CD4-positive, alpha-beta T cell (primary cell): ENCODE measurements at regions not wholly inside any gene's neighbourhood (a gene's known extent, or its start where the extent isn't known, plus 50 kb on each side); places are given as distances from the start of the nearest gene placed in this dataset.

Experiments used
- ATAC-seq: fragments of 200-7000 bp; cut with Tn5 transposase; one replicate; pipeline ENCODE4 v1.10.0; 2022; ENCODE audit warnings: mild to moderate bottlenecking; ENCODE audit not compliant: poor library complexity
- CTCF ChIA-PET: fragments of 350-600 bp; sonication (Branson Sonifier 250); formaldehyde crosslinking; loops from one replicate; lab custom pipeline; 2021; ENCODE audit warnings: antibody characterized with exemption, inconsistent platforms; lab: Charles Lee
- POLR2A ChIA-PET: fragments of 350-600 bp; sonication (Branson Sonifier 250); formaldehyde crosslinking; loops from one replicate; lab custom pipeline; 2021; ENCODE audit warnings: antibody characterized with exemption, inconsistent platforms; lab: Charles Lee
- DNase-seq, 14 experiments: peaks; one replicate each; pipeline ENCODE4 v3.0.0-alpha.2; 2013 to 2020; ENCODE audit warnings: mixed read lengths in 2 of 14
- H3K27ac ChIP-seq, 2 donors: one replicate each; pipeline versions ENCODE4 v1.5.1 to v1.7.0; 2013; ENCODE audit warnings: low read length in 2 of 2, low read depth in 1 of 2, mild to moderate bottlenecking in 1 of 2
- H3K27me3 ChIP-seq, 2 experiments: 1 replicate in 1 of 2; 2 replicates in 1 of 2; pipeline versions ENCODE4 v1.6.1 to v1.7.0; 2013; ENCODE audit warnings: low read length in 2 of 2, control low read depth in 1 of 2, mild to moderate bottlenecking in 1 of 2, moderate library complexity in 1 of 2; ENCODE audit not compliant: insufficient read depth in 2 of 2, control insufficient read depth in 1 of 2
- H3K36me3 ChIP-seq: one replicate; pipeline ENCODE4 v1.6.1; 2013; ENCODE audit warnings: low read length, control low read depth; ENCODE audit not compliant: insufficient read depth
- H3K4me1 ChIP-seq: one replicate; pipeline ENCODE4 v1.6.1; 2013; ENCODE audit warnings: low read length, control low read depth; ENCODE audit not compliant: insufficient read depth
- H3K4me3 ChIP-seq: one replicate; pipeline ENCODE4 v1.5.1; 2013; ENCODE audit warnings: mild to moderate bottlenecking, low read length, moderate library complexity
- H3K9me3 ChIP-seq, 2 experiments: 1 replicate in 1 of 2; 2 replicates in 1 of 2; pipeline versions ENCODE4 v1.6.1 to v1.7.0; 2013; ENCODE audit warnings: low read length in 2 of 2, mild to moderate bottlenecking in 2 of 2, control low read depth in 1 of 2, moderate library complexity in 1 of 2; ENCODE audit not compliant: control insufficient read depth in 1 of 2, insufficient read depth in 1 of 2
- H3K27ac Mint-ChIP-seq: one replicate; pipeline ENCODE4 v1.8.0; 2020; ENCODE audit warnings: mixed read lengths
- H3K27me3 Mint-ChIP-seq: one replicate; pipeline ENCODE4 v1.8.0; 2021; ENCODE audit warnings: mixed read lengths
- H3K36me3 Mint-ChIP-seq: one replicate; pipeline ENCODE4 v1.8.0; 2021; ENCODE audit warnings: low read depth, mixed read lengths
- H3K4me1 Mint-ChIP-seq: one replicate; pipeline ENCODE4 v1.8.0; 2021; ENCODE audit warnings: low read depth, mixed read lengths
- H3K4me3 Mint-ChIP-seq: one replicate; pipeline ENCODE4 v1.8.0; 2020; ENCODE audit warnings: mild to moderate bottlenecking, mixed read lengths
- H3K9me3 Mint-ChIP-seq: one replicate; pipeline ENCODE4 v1.8.0; 2020; ENCODE audit warnings: mixed read lengths
- intact Hi-C, 2 experiments: fragments of 100-400 bp; cut with DNase I in 1 of 2; cut with micrococcal nuclease in 1 of 2; formaldehyde crosslinking; loops; one replicate each; pipeline versions ENCODE4 v1.15.1 to v1.9.0; 2023 to 2025; cut with DNase I, micrococcal nuclease
- TF ChIP-seq, protein P1 (sequence below): fragments of 200-600 bp; IDR thresholded peaks from one replicate; pipeline ENCODE4 v1.8.0; 2022; ENCODE audit warnings: antibody characterized with exemption, mild to moderate bottlenecking

DNA sequence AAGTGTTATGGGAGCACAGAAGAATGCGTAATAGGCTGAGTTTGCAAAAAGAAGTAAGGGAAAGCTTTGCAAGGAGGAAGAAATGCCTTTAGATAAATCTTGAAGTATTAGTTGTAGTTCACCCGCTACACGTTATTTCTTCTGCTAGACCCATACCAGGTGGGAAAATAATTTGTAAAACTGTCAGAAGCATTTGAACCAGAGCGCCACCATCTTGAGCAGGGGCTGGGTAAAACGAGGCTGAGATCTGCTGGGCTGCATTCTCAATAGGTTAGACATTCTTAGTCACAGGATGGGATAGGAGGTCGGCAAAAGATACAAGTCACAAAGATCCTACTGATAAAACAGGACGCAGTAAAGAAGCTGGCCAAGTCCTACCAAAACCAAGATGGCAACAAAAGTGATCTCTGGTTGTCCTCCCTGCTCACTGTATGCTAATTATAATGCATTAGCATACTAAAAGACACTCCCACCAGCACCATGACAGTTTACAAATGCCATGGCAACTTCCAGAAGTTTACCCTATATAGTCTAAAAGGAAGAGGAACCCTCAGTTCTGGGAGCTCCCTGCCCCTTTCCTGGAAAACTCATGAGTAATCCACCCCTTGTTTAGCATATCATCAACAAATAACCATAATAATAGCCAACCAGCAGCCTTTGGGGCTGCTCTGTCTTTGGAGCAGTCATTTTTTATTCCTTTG is 50.0 kb upstream of the ZNF280D start:
- DNase-seq (no peak), ATAC-seq (no peak)
- H3K27me3 ChIP-seq, result no peaks in the 10 kb centered on the region
- peaks cover 0 to 8% of the 10 kb centered on the region in 2 experiments for H3K9me3 ChIP-seq
- Mint-ChIP-seq H3K9me3 (no peaks in the 10 kb centered on the region), H3K27me3 (peaks cover 12% of the 10 kb centered on the region), H3K36me3 (no peaks in the 10 kb centered on the region), H3K4me1 (no peaks in the 10 kb centered on the region), H3K4me3 (no peak overlapping the region), H3K27ac (no peak overlapping the region)
- H3K27ac ChIP-seq, result no peak overlapping the region
- CTCF ChIA-PET, result no interaction called here
- TF ChIP-seq, protein P1, sequence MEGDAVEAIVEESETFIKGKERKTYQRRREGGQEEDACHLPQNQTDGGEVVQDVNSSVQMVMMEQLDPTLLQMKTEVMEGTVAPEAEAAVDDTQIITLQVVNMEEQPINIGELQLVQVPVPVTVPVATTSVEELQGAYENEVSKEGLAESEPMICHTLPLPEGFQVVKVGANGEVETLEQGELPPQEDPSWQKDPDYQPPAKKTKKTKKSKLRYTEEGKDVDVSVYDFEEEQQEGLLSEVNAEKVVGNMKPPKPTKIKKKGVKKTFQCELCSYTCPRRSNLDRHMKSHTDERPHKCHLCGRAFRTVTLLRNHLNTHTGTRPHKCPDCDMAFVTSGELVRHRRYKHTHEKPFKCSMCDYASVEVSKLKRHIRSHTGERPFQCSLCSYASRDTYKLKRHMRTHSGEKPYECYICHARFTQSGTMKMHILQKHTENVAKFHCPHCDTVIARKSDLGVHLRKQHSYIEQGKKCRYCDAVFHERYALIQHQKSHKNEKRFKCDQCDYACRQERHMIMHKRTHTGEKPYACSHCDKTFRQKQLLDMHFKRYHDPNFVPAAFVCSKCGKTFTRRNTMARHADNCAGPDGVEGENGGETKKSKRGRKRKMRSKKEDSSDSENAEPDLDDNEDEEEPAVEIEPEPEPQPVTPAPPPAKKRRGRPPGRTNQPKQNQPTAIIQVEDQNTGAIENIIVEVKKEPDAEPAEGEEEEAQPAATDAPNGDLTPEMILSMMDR, result no peak
- no peak overlapping the region for H3K4me3 ChIP-seq
- no peaks in the 10 kb centered on the region for H3K4me1 ChIP-seq
- intact Hi-C loops, result no loop called here
- POLR2A ChIA-PET, result no interaction called here
- H3K36me3 ChIP-seq, result no peaks in the 10 kb centered on the region
